IPS DF 19.7 (cell line): ENCODE measurements at regions not wholly inside any gene's neighbourhood (a gene's known extent, or its start where the extent isn't known, plus 50 kb on each side); places are given as distances from the start of the nearest gene placed in this dataset.
"Not testable (repeated sequence)": the region's sequence is repeated elsewhere in the genome, so short reads cannot be mapped to it uniquely, and the experiment has no call there.

Experiments used
- DNase-seq: peaks from one replicate; pipeline ENCODE4 v3.0.0-alpha.2; 2013; ENCODE audit warnings: low read depth, low spot score

DNA sequence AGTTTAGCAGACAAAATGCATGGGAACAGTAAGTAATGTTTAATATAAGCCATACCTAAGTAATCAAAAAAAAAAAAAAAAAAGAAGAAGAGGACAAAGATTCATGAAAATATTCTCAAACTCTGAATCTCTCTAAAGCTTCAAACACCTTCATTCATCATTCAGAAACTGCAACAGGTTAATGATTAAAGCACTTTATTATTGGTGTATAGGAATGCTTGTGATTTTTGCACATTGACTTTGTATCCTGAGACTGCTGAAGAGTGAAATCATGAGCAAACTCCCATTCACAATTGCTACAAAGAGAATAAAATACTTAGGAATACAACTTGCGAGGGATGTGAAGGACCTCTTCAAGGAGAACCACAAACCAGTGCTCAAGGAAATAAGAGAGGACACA is 278.4 kb upstream of the DCN start:
- no peak for DNase-seq

DNA sequence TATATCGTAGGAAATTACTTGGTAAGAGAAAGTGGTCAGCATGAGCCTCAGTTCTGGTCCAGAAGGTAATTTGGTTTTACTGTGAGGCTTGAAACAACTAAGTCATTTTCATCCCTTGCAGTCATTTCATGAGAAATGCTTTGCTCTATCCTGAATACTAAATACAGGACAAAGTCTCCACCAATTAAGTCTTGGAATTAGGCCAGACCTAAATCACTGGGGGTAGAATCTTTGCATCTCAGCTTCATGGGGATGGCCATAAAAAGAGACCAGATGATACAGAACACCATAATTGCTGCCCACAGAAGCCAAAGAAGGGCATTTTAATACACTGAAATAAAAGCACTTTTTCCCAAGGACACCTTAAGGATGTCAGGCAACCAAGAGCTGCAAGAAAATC is 277.9 kb upstream of the DCN start:
- no peak for DNase-seq

- DNase-seq, result no peak
Measured at GRCh38 chr12:91455321-91455720, 272.7 kb upstream of the DCN start.

DNA sequence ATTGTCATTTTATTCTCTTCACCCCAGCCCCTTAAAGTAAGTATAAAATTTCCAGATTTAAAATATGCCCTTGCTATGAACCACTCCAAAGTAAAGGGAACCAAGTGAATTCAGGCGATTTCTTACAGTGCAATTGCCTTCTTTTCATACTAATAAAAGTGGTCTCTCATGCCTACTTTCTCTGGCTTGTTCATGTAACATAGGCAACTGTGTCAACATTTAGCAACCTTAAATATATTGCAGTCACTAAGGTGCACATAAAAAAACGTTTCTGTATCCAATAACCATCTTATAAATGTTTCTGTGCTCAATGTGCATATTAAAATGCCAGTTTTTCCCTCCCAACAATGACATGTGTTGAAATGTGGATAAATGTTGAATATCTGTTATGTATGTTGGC is 271.6 kb upstream of the DCN start:
- no peak for DNase-seq

GRCh38 chr12:91452464-91452863 is 269.8 kb upstream of the DCN start:
- not testable (repeated sequence) for DNase-seq

DNA sequence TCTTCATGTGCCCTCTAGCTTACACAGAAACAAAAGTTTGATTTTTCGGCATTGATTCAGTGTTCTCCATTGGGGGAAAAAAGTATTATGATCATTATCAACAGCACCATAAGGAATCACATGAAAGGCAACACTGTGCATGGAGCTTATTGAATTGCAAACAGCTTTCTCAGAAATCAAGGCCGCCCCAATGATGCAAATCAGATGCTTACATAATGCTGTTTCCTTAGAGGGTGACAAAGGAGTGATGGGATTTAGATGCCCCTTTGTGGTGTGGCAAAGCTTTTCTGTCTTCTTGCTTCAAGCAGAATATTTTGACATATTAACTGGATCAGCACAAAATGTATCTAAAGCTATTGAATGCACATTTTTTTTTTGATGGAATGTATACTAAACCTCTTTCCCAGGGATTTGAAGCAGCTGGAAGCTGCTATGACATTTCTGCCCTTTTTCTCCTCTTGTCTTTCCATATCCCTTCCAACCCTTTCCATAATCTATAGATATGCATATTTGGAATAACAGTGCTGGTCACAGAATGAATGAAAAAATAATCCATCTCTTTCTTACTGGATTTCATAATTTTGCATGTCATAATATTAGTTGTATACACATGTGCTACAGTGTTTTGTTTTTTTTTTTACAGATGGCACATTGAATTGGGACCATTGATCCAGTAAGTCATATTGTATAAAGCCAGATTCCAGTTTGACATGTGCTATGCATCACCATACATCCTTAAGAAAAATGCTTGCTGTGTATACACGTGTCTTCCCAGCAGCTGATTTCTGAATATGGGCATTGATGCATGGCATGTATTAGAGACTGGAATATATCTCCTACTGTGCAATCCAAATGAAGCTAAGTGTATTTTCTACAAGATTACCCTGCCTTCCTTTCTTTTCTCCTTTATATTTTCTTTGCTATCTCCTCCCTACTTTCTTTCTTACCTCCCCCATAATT is 259.7 kb upstream of the DCN start:
- no peak for DNase-seq

GRCh38 chr12:91441246-91441645 is 258.6 kb upstream of the DCN start:
- DNase-seq, result no peak

DNA sequence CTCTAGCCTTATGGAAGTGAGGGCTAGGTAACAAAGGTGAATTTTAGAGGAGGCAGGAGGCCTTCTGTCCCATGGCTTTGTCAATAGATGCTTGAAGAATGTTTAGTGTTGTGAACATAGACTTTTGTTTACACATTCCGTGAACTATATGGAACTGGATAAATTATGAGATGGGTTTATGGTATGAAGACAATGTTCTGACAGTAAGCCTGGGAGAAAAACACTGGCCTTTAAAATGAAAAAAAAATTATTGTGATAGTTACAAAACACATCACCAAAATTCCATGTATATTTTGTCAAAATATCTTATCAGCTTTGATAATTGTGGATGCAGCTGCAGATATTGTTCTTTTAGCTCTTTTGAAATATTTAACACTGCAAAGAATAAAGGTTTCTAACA is 251.5 kb upstream of the DCN start:
- DNase-seq, result no peak

GRCh38 chr12:91432755-91433154 is 250.1 kb upstream of the DCN start:
- DNase-seq, result no peak

DNA sequence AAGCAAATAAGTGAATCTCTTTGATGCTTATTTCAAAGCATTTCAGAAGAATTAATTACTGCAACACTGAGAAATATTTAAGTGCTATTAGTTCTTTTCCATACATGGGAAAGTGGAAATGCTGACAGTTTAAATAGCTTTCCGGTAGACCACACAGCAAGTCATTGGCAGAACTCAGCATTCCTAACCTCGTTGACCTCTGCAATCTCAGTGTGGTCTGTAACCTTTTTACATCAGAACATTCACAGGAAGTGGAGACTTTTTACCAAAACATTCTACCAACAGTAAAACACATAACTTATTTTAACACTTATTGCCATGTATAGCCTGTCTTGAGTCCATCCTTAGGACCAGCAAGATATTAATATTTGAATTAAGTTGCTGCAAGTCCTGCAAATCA is 249.5 kb upstream of the DCN start:
- DNase-seq, result no peak

DNA sequence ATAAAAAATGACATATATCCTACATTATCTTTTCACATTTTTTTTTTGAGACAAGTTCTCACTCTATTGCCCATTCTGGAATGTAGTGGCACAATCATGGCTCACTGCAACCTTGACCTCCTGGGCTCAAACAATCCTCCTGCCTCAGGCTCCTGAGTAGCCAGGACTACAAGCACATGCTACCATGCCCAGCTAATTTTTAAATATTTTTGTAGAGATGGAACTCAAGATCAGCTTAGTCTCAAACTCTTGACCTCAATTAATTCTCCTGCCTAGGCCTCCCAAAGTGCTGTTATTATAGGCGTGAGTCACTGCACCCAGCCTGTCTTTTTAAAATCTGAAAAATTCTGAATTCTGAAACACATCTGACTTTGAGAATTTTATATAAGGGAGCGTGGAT is 241.9 kb upstream of the DCN start:
- no peak for DNase-seq

GRCh38 chr12:91423693-91424050 is 241.1 kb upstream of the DCN start:
- DNase-seq, result no peak

- DNase-seq, result no peak
Measured at GRCh38 chr12:91422811-91423692, 240.4 kb upstream of the DCN start.

DNA sequence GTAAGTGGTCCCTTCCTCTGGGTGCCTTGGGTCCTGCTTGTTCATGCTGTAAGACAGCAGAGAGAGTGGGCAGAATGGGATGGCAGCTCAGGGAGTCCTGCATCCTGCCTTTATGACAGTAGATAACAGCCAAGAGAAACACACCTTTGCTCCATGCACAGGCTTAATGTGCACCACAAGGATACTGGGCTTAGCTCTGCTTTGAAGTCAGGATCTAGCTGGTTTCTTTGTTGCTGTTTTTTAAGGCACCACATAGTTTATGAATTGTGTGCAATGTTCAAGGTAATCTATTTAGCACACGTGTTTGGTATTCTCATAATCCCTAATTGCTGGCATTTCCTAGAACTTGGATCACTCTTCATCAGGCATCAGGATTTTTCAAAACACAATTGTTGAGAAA is 239.5 kb upstream of the DCN start:
- no peak for DNase-seq

DNA sequence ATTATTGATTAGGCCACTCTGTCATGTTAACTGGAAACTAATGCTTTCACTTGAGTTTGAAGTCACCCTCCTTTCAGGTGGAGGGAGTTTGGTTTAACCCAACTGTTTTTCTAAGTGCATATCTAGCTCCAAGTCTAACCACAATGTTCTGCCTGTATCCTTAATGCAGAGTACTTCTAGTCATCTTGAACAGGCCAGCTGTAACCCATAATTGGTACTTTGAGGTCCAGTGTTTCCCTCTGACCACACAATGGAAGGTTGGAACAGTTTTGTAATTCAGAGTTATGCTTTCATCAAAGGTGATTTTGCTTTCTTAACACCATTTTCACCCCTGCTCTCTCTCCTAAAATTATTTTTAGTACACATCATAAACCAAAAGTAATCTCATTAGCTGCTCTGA is 237.2 kb upstream of the DCN start:
- no peak for DNase-seq

DNA sequence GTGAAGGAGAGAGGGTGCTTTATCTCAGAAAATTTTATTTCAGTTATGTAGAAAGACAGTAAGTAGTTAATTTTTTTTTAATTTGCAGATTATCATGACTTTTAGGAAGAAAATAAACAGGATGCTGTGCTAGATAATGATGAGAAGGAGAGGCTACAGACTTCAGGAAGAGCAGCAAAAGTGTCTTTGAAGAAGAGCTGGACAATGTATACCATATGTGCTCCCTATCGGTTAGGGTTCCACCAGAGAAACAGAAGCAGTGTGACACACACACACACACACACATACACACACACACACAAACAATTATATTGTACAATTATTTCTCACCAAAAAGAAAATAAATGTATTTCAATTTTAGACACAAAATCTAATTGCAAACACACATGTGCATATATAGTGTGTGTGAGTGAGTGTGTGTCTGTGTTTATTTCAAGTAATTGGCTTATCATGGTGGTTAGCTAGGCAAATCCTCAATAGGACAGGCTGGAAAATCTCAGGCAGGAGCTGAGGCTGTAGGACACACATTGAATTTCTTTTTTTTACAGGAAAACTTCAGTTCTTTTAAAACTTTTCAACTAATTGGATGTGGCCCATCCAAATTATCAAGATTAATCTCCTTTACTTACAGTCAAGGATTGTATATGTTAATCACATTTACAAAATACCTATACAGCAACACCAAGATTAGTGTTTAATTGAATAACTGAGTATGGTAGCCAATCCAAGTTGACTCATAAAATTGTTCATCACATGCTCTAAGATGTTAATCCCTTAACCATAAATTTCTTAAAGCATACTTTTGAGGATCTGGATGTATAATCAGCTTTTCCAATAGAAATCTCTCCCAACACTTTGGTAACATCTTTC is 235.8 kb upstream of the DCN start:
- DNase-seq, result no peak

- DNase-seq, result no peak
Measured at GRCh38 chr12:91417650-91418049, 235.0 kb upstream of the DCN start.

GRCh38 chr12:91414636-91415035 is 232.0 kb upstream of the DCN start:
- DNase-seq, result no peak

- DNase-seq, result no peak
Measured at GRCh38 chr12:91413581-91414546, 231.2 kb upstream of the DCN start.

DNA sequence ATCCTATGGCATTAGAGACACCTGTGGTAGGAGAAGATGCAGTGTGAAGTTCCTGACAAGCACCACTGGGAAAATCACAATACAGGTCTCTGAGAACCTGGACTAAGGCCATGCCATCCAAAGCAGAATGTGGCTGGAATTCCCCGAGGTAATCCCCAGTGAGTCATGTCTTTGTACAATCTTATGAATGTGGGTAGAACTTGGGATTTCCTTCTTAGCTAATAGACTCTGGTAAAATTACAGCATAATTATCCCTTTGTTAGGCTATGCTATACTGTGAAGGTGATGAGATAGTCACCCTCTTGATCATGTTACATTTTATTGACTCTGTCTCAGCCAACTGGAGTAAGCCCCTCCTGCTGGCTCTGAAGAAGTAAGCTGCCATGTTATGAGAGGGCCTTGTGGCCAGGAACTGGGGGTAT is 224.3 kb upstream of the DCN start:
- no peak for DNase-seq

DNA sequence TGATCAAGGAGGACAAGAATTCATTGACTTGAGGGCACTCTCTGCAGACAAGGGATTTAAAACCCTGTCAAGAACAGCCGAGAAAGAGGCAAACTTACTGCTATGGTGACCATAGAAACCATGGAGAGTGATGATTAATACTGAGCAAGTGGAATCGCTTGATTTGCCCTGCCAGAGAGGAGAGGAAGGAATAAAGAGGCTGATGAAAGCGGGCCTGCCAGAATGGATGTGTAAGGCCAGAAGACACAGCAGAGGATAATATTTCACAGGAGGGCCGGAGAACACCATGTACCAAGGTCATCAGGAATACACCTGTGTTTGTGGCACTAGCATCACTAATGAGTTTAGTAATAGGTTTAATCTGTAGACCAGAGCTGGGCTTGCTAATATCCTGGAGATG is 221.8 kb upstream of the DCN start:
- DNase-seq, result no peak
